ENCODE measurements at regions not wholly inside any gene's neighbourhood (a gene's known extent, or its start where the extent isn't known, plus 50 kb on each side); places are given as distances from the start of the nearest gene placed in this dataset.

DNA sequence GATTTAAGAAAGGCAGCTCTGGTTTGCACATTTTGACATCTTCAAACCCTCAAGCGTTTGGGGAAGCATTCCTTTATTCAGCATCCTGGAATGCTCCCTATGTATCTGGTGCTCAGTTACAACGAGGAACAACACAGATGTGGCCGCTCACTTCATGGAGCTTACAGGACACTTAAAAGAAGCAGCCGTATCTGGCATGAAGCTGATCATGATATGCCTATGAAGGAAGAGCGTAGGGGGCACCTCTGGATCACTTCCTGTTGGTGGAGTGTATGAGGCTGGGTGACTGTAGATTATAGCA is 72.3 kb upstream of the TP53I11 start:
- no peak for TF ChIP-seq CTCF (optimal IDR thresholded peaks at IDR 0.05 in 1 of 3, IDR thresholded peaks at IDR 0.05 in 1 of 3, conservative IDR thresholded peaks at IDR 0.05 in 1 of 3; ENCODE audit: extremely low read depth in 1 of 3, insufficient read depth in 2 of 3, low read length in 3 of 3)
- TF ChIP-seq EZH2 (IDR thresholded peaks at IDR 0.05; ENCODE audit: low read length): no peak
